GM18861 (cell line): ENCODE measurements at regions not wholly inside any gene's neighbourhood (a gene's known extent, or its start where the extent isn't known, plus 50 kb on each side); places are given as distances from the start of the nearest gene placed in this dataset.
"Not testable (repeated sequence)": the region's sequence is repeated elsewhere in the genome, so short reads cannot be mapped to it uniquely, and the experiment has no call there.

Experiments used
- ATAC-seq: cut with Tn5 transposase; IDR thresholded peaks from one replicate; pipeline ENCODE4 v1.9.1; 2021; ENCODE audit not compliant: unreplicated experiment

- ATAC-seq, result no peak
Measured at GRCh38 chr5:86493777-86494176, 124.0 kb upstream of the COX7C start.

- ATAC-seq, result no peak
Measured at GRCh38 chr5:86500947-86501346, 116.8 kb upstream of the COX7C start.

GRCh38 chr5:86507574-86507973 lies 110.2 kb upstream of the COX7C start:
- no peak for ATAC-seq

GRCh38 chr5:86510330-86510915 lies 107.3 kb upstream of the COX7C start:
- not testable (repeated sequence) for ATAC-seq

- ATAC-seq, result no peak
Measured at GRCh38 chr5:86523718-86524117, 94.0 kb upstream of the COX7C start.

- ATAC-seq, result no peak
Measured at GRCh38 chr5:86525622-86526021, 92.1 kb upstream of the COX7C start.

GRCh38 chr5:86526811-86527348 lies 90.9 kb upstream of the COX7C start:
- no peak for ATAC-seq

GRCh38 chr5:86532429-86532828 lies 85.3 kb upstream of the COX7C start:
- ATAC-seq, result no peak

GRCh38 chr5:86536396-86536795 lies 81.3 kb upstream of the COX7C start:
- no peak for ATAC-seq

GRCh38 chr5:86542532-86542931 lies 75.2 kb upstream of the COX7C start:
- ATAC-seq, result no peak

- no peak for ATAC-seq
Measured at GRCh38 chr5:86546044-86546443, 71.7 kb upstream of the COX7C start.

GRCh38 chr5:86546582-86546981 lies 71.2 kb upstream of the COX7C start:
- no peak for ATAC-seq

GRCh38 chr5:86554638-86555037 lies 63.1 kb upstream of the COX7C start:
- ATAC-seq, result no peak

GRCh38 chr5:86557920-86558319 lies 59.8 kb upstream of the COX7C start:
- ATAC-seq, result no peak

GRCh38 chr5:86565197-86565789 lies 52.4 kb upstream of the COX7C start:
- ATAC-seq, result peak; percentile 82

GRCh38 chr5:86566030-86566429 lies 51.7 kb upstream of the COX7C start:
- ATAC-seq, result not testable (repeated sequence)
